DMS79 treated with DMSO at 0.1 percent for 48 hours (cell line): ENCODE measurements at regions not wholly inside any gene's neighbourhood (a gene's known extent, or its start where the extent isn't known, plus 50 kb on each side); places are given as distances from the start of the nearest gene placed in this dataset.

ENCODE experiments used
- DNase-seq: peaks from one replicate; lab custom pipeline; 2025; lab: John Stamatoyannopoulos, UW

DNA sequence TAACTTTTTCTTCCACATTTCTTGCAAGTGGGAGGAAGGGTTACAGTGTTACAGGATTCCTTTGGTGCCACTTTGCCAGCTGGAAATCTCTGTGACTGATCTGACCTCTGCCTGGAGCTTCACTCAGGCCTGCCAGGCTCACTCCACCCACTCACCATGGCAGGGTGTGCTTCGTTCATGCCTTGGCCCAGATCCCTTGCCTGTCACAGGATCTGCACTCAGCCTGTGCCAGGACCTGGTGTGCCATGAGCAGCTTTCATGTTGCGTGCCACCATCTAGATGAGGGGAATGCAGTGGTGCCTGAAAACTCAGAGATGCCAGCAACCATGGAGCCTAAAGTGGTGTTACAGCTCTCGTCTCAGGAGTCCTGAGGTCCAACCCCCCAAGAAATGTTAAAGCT, 2596.4 kb downstream of the PCDH7 start:
- no peak for DNase-seq

DNA sequence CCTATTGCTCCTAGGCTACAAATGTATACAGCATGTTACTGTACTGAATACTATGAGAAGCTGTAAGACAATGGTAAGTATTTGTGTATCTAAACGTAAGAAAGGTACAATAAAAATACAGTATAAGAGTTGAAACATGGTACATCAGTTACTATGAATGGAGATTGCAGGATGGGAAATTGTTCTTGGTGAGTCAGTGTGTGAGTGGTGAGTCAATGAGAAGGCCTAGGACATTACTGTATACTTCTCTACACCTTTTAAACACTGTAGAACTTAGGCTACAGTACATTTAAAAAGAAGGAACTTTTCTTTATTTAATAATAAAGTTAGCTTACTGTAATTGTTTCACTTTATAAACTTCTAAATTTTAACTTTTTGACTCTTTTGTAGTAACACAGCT, 2603.2 kb downstream of the PCDH7 start:
- DNase-seq: no peak

DNA sequence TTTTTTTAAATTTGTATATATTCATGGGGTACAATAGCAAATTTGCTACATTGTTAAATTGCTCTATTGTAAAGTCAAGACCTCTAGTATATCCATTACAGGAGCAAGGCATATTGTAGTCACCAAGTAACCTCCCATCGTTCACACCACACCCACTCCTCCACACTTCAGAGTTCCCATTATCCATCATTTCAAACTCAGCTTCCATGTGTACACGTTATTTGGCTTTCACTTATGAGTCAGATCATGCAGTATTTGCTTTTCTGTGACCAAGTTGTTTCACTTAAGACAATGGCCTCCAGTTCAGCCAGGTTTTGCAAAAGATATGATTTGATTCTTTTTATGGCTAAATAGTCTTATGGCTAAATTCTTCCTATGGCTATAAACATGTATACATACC, 2614.2 kb downstream of the PCDH7 start:
- DNase-seq: no peak

DNA sequence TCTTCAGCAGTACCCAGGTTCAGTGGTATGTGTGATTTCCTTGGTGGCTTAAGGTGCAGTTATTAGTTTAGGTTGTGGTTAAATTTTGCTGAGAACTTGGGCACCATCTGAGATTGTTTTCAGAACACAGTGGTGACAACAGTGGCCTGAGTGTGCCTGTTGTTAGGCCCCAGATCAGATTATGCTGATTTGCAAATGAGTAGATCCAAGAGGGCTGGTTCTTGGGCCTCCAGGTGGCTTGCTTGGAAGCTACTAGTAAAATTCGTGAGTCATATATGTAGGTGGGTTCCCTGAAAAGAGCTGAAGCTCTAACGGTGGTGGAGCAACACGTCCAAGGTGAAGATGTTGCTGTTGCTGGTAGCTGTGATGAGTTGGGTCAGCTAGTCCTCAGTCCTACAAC, 2619.6 kb downstream of the PCDH7 start:
- no peak for DNase-seq

DNA sequence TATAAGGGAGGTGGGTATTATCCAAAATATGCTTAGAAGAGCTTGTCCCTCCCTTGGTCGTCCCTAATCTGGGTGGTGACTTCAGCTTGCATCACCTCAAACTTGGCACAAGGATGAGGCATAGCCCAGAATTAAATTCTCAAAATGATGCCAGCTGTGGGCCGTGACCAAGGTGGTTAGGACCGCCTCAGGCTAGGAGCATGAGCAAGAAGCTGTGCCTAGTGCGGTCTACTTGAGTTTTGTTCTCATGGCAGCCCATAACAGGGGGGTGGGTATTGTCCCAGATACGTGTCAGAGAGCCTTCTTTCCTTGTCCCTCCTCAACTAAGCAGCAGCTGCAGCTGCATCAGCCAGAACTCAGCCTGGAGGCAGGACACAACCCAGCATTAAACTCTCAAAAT, 2620.0 kb downstream of the PCDH7 start:
- no peak for DNase-seq

DNA sequence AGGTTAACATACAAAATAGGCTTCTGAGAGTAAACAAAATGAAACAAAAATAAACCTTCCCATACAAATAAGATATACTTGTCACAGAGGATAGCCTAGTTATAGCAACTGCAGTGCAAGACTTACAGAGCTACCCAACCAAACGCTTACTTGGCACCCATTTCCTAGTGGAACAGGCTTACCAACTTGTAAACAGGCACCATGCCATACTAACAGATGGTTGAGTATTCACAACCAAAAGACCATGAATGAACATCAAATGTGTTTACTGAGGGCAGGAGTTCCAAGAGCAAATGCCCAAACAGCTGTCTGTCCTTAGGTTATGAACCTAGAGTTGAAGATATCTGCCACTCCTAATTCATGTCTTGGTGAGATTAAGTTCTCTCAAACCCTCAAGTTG, 2629.2 kb downstream of the PCDH7 start:
- no peak for DNase-seq

DNA sequence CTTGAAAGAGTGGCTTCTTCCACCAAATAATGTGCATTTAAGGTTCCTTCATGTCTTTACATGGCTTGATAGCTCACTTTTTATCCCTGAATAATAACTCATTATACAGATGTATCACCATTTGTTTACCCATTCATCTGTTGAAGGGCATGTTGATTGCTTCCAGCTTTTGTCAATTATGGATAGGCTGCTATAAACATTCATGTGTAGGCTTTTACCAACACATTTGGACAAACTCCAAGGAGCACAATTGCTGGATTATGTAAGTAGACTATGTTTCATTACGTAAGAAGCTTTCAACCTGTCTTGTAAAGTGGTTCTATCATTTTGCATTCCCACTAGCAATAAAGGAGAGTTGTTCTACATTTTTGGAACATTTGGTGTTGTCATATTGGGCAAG, 2637.0 kb downstream of the PCDH7 start:
- DNase-seq: no peak

DNA sequence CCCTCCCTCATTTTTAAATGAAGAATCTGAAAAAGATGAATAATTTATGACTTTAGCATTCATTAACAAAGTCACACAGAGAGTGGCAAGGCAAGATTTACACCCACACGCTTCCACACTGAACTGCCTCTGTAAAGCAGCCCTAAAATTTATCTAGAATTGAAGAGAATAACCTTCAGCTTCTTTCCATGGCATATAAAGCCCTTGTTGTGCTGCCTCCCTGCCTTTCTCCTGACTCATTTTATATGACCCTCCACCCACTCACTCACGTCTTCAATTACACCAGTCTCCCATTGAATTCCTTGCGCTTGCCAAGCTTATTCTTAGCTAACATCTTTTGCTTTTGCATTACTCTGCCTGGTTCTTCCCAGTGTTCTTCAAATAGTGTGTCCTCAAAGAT, 2649.3 kb downstream of the PCDH7 start:
- DNase-seq: no peak

DNA sequence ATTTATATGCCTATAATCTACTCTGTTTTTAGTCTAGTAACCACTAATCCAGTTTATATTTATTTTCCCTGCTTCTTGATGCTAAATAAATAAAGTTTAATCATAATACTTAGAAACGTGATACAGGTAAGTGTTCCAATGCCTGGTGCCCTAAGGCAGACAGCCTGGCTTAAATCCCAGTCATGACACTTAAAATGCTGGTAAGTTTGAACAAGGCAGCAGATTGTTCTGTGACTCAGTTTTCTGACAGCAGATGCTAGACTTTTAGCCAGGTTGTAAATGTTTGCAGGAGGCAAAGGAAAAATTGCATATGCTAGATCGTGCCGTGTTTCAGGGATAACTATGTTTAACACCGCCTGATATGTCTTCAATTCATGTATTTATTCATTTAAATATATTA, 2661.6 kb downstream of the PCDH7 start:
- DNase-seq: no peak

DNA sequence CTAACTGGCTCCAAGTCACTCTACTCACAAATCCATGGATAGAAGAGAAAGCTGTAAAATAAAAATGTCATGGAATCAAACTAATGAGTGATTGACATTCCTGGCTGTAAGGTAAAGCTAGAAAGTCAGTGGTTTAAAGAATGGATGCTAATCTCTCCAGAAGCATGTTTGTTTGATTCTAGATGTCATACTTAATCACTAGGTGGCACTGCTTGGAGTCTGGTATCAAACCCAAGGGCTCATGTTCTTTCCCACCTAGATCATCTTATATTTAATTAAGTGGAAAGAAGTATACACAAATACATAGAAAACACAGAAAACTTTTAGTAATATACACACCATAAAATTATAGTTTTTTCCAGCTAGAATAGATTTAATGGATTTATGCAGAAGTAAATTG, 2666.6 kb downstream of the PCDH7 start:
- DNase-seq: no peak

DNA sequence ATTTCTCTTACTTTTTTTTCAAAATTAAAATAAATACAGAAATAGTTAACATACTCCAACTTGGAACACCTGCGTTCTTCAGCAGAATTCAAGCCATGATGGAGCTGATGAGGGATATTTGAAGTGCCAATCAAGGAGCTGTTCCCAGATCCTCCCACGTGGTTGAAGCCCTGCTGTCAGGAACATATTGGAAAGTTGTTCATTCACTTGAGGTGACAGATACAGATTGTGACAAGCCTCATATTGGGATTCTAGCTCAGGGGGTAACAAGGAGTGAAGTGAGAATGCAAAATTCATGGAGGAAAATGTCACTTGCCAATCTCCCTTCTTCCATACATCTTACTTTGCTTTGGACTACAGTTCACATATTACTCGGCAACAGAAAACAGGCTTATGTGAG, 2670.8 kb downstream of the PCDH7 start:
- DNase-seq: no peak

DNA sequence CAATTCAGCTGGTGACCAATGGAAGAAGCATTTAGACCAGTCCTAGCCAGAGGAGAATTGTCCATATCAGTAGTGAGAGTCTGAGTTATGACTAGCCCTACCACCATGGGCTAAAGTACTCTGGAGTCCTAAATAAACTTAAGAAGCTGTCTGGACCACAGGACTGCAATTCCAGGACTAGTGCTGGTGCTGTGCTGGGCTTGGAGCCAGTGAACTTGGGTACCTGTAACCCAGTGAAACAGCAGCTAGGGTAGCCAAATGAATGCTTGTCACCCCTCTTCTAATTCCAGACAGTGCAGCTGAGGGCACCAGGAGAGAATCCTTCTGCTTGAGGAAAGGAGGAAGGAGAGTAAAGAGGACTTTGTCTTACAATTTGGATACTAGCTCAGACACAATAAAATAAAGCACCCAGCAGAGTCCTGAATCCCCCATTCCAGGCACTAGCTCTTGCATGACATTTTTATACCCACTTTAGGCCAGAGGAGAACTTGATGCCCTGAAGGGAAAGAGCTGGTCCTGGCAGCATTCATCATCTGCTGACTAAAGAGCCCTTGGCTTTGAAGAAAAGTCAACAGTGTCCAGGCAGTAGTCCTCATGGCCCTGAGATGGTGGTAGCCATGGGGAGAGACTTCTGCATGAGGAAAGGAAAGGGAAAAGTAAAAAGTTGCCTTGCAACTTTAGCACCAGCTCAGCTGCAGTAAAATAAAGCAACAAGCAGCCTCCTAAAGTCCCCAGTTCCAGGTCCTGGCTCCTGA, 2675.7 kb downstream of the PCDH7 start:
- DNase-seq: no peak

DNA sequence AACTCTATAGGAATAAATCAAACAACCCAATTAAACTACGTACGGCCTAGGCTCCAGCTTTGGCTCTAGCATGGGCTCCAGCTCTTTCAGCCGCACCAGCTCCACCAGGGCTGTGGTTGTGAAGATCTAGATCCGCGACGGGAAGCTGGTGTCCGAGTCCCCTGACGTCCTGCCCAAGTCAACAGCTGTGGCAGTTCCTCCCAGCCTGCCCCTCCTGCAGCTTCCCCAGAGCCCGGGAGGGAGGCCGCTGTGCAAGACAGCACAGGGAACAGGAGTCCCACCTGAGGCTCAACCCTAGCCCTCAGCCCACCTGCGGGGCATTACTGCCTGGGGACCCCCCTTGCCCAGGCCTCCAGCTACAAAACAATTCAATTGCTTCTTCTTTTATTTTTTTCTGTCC, 2680.3 kb downstream of the PCDH7 start:
- DNase-seq: no peak

DNA sequence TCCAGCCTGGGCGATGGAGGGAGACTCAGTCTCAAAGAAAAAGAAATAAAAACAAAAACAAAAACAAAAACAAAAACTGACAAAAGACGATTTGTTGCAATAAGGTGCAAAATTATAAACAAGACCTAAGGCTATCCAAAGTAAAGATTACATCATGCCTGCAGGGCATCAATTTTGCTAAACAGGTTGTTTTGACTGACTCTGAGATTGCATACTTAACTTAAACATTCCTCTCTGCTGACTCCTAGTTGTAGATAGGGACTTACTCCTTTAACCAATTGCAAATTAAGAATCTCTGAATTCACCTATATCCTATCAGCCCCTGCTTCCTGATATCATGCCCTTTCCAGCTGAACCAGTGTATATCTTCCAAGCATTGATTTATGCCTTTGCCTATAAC, 2687.3 kb downstream of the PCDH7 start:
- DNase-seq: no peak

DNA sequence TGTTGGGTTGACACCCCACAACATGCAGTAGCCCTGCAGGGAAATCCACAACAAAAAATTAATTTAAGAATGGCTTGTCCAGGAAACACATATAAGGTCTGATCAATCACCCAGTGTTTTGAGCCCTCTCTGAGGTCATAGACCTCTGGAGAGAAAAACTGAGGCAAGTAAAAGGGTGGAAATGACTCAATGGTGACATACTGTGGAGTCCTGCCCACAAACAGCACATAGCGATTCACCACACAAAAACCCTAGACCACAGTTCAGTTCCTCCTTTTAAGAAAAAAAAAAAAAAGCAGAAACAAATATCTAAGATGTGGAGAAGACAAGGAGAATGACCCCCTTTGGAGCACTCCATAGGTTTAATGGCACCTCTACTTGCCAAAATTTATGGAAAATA, 2691.0 kb downstream of the PCDH7 start:
- no peak for DNase-seq

DNA sequence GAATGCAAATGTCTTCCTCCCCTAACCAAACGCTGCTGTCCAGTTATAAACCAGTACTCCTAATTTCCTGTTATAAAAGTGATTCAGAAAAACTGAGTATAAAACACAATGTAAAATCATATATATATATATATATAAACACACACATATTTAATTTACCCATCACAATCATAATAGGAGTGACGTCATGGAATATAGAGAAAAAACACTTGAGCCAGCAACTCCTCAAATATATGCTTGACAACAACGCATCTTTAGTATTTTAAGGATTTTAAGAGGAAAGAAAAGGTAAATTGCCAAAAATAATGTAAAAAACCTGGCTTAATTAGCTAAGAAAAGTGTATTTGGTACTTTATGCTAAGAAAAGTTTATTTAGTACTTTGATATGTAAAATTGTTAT, 2701.7 kb downstream of the PCDH7 start:
- no peak for DNase-seq

DNA sequence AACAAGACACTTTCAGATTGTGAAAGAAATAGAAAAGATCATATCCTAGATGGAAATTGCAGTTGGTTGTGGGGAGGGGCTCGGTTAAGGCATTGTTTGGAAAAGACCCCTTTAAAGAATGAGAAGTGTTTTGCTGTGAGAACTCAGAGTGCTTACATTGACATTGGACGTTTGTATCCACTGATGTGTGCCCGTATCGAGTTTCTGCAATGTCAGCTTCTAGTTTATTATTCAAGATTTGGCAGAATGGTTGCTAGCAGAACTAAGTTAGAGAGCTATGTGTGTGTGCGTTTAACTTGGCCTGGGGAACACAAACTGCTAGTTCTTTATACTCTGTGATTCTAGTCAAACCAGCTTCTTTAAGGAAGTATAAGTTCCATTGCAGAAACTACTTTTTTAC, 2702.5 kb downstream of the PCDH7 start:
- DNase-seq: no peak

DNA sequence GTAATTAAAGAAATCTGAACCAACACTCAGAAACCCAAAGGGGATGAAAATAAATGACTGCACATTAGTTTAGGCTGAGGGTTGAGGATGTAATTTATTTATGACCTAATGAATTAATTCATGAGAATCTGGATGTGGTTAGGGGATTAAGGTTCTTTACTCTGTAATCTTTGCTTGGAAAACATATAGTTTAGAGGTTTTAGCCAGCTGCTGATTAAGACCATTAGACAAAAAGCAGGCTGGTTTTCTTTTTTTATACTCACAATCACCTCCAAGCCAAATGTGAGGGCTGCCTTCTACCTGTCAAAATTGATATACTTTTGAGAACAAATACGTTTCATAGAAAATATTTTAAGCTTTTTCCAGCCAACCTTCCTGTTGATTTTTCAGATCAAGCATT, 2705.8 kb downstream of the PCDH7 start:
- no peak for DNase-seq

DNA sequence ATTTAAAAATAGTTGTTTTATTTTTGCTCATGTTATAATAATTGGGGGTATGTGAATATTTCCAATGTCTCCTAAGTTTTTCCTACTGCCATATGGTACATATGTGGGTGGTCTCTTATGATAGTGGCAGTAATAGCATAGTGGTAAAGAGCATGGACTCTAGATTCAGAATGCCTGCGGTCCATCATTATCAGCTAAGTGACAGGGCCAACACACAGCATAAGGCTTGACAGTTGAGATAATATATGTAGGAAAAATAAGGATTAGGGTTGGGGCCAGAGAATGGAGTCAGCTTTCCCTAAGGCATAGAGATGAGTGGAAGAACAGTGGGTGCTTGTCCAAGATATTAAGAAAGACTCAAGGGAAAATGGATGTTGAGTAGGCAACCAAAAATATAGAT, 2707.5 kb downstream of the PCDH7 start:
- DNase-seq: no peak

DNA sequence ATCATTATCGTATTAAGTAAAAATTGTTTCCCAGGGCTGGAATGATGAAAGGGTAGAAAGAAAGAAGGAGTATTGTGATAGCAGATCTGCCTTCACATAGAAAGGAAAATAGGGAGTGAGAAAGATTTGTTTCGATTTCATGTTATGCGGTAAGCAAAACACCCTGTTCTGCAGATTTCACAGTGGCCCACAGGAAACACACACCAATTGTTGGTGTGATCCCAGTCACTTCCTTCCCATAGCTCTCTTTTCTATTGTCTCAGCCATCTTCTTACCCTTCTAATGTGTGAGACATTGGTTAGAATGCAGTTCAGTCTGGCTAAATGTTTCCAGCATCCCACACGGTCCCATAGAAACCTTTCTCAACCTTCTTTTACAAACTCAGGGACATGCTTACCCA, 2709.8 kb downstream of the PCDH7 start:
- DNase-seq: no peak

DNA sequence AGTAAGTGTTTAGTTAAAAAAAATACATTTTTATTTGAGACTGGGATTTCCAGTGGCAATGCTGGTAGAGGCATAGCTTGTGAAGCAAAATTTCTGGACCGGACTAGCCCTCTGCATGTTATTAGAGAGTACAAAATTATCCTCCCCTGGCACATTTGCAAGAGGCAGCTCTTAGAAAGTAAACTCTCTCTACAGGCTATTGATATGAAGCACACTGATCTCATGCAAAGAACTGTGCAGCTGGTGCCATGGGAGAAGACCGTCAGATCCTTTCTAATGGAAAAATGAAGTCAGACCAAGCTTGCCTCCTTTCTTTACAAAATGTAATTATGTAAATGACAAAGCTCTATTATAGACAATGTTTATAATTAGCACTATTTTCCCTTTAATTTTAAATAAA, 2717.2 kb downstream of the PCDH7 start:
- no peak for DNase-seq

DNA sequence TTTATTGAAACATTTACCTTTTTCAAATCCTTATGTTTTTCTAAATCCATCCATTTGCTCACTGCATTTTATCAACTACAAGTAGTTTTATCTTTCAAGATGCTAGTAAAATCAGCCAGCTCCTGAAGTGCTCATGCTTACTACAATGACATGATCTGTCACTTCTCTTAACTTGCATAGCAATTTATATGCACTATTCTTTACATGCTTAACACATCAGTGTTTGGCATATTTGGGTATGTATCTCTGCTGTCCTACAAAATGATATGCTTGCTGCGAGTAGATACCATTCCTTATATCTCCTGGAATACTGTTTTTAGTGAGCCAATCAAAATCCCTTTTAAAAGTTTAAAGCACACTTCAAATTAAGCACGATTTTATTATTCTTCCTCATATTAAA, 2726.8 kb downstream of the PCDH7 start:
- DNase-seq: no peak

DNA sequence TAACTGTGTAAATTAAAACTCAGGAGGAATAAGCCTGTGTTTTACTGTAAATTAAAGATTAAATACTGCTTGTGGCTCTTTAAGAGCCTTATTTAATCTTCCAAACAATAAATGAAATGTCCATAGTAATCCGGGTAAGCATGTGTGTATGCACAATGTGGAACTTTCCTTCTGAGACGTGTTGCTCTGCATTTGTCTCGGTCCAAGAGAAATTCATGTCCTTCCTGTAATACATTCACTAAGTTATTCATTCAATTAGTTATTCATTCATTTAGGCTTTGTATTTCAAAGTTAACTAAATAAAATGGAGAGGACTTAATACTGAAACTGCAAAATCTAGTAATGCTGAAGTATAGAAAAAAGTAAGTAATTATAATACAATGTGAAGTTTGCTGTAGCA, 2728.8 kb downstream of the PCDH7 start:
- no peak for DNase-seq

DNA sequence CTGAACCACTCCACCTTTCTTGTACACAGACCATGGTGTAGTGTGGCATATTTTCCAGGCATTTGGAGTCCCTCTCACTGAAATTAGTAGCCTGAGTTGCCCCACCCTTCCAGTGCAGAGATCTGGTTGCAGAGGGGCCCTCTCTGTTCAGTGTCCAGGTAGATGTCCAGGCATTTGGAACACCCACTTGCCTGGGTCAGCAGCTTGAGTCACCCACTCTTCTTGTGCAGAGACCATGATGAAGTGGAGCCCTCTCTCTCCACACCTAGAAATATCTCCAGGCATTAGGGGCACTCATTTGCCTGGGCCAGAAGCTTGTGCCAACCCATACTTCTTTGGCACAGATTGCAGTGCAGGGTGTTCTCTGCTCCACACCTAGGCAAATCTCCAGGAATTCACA, 2733.3 kb downstream of the PCDH7 start:
- DNase-seq: no peak

DNA sequence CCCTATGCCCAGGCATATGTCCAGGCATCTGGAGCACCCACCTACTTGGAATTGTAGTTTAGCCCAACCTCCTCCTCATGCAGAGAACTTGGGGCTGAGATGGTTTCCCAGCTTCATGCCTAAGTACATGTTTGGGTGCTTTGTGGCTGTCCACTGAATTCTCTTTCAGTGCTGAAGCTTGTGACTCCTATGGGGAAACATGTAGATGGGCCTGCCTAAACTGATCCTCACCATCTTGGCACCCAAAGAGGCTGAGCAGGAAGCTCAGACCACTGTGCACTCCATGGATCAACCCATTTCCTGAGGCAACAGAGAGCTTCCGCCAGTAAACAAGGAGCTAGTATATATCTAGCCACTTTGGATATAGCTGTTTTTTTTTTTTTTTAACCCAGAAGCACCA, 2733.7 kb downstream of the PCDH7 start:
- no peak for DNase-seq
